OCI-LY7 (cell line): ENCODE measurements at regions not wholly inside any gene's neighbourhood (a gene's known extent, or its start where the extent isn't known, plus 50 kb on each side); places are given as distances from the start of the nearest gene placed in this dataset.

Source experiments
- BruUV-seq: library from RNA; stranded (reverse); fragments of 400-500 nt; replicated peaks from 2 replicates; lab custom pipeline; 2021; lab: Mats Ljungman, UMichigan
- CTCF ChIA-PET: fragments of 300-600 bp; sonication (Branson Sonifier 250); formaldehyde crosslinking; loops from one replicate; lab custom pipeline; 2022; ENCODE audit warnings: antibody characterized with exemption; ENCODE audit not compliant: unreplicated experiment; lab: Charles Lee
- POLR2A ChIA-PET: fragments of 300-600 bp; sonication (Branson Sonifier 250); formaldehyde crosslinking; loops from one replicate; lab custom pipeline; 2022; ENCODE audit warnings: antibody characterized with exemption; lab: Charles Lee
- DNase-seq: peaks from one replicate; pipeline ENCODE4 v3.0.0-alpha.2; 2015; ENCODE audit warnings: low spot score
- H2AFZ ChIP-seq: fragments of 200-600 bp; sonication (generic), shearing (Covaris generic); 2 replicates; pipeline ENCODE4 v1.6.1; 2014; ENCODE audit warnings: mild to moderate bottlenecking, antibody characterized with exemption, low read length, moderate library complexity
- H3K27ac ChIP-seq: fragments of 200-600 bp; sonication (generic); 2 replicates; pipeline ENCODE4 v1.5.1; 2014; ENCODE audit warnings: mixed run types, low read depth, mild to moderate bottlenecking, moderate library complexity, low read length, inconsistent platforms; ENCODE audit not compliant: poor library complexity, severe bottlenecking
- H3K36me3 ChIP-seq: fragments of 200-600 bp; sonication (generic); 2 replicates; pipeline ENCODE4 v1.6.1; 2014; ENCODE audit warnings: mild to moderate bottlenecking, antibody characterized with exemption, low read length, moderate library complexity, mixed read lengths; ENCODE audit not compliant: insufficient read depth
- H3K4me1 ChIP-seq: fragments of 200-600 bp; sonication (generic); 2 replicates; pipeline ENCODE4 v1.5.1; 2014; ENCODE audit warnings: mild to moderate bottlenecking, low read length; ENCODE audit not compliant: insufficient read depth, poor library complexity, severe bottlenecking
- H3K4me2 ChIP-seq: fragments of 200-600 bp; sonication (generic); 2 replicates; pipeline ENCODE4 v1.6.1; 2014; ENCODE audit warnings: mild to moderate bottlenecking, low read length
- H3K4me3 ChIP-seq: fragments of 200-600 bp; sonication (generic); 2 replicates; pipeline ENCODE4 v1.5.1; 2014; ENCODE audit warnings: mild to moderate bottlenecking, low read depth, low read length; ENCODE audit not compliant: poor library complexity, severe bottlenecking
- H3K79me2 ChIP-seq: fragments of 200-600 bp; sonication (generic); 2 replicates; pipeline ENCODE4 v1.6.1; 2016; ENCODE audit warnings: low read depth, mild to moderate bottlenecking, low read length, moderate library complexity, mixed read lengths; ENCODE audit not compliant: insufficient read depth
- H3K9me2 ChIP-seq: fragments of 200-600 bp; sonication (generic); 2 replicates; pipeline ENCODE4 v1.6.1; 2016; ENCODE audit warnings: mild to moderate bottlenecking, low read length, mixed read lengths; ENCODE audit not compliant: insufficient read depth
- H3K9me3 ChIP-seq: fragments of 200-600 bp; sonication (generic); 2 replicates; pipeline ENCODE4 v1.6.1; 2014; ENCODE audit warnings: mild to moderate bottlenecking, mixed run types, low read length, mixed read lengths
- H4K20me1 ChIP-seq: fragments of 200-600 bp; sonication (generic); 2 replicates; pipeline ENCODE4 v1.6.1; 2014; ENCODE audit warnings: mild to moderate bottlenecking, antibody characterized with exemption, low read length, moderate library complexity, mixed read lengths; ENCODE audit not compliant: insufficient read depth
- CTCF ChIP-seq: fragments of 200-600 bp; sonication (generic); conservative IDR thresholded peaks from 2 replicates; pipeline ENCODE4 v1.5.1; 2014; ENCODE audit warnings: mild to moderate bottlenecking, antibody characterized with exemption, low read length, moderate library complexity, mixed read lengths
- EZH2phosphoT487 ChIP-seq: fragments of 200-600 bp; sonication (generic); IDR thresholded peaks from 2 replicates; pipeline ENCODE4 v1.6.1; 2018; ENCODE audit warnings: low read depth, borderline replicate concordance, mild to moderate bottlenecking, mixed run types, antibody characterized with exemption, low read length, moderate library complexity, mixed read lengths
- intact Hi-C: fragments of 100-400 bp; cut with micrococcal nuclease; formaldehyde crosslinking; loops from one replicate; pipeline ENCODE4 v1.10.0; 2022; ENCODE audit not compliant: unreplicated experiment

- CTCF ChIA-PET: no interaction called here
- Histone ChIP-seq H3K4me3 (no peak overlapping the region), H3K4me2 (no peak overlapping the region), H2AFZ (no peak overlapping the region), H3K79me2 (no peaks in the 10 kb centered on the region), H3K4me1 (no peaks in the 10 kb centered on the region), H3K9me2 (no peaks in the 10 kb centered on the region), H3K9me3 (no peaks in the 10 kb centered on the region), H3K27ac (no peak overlapping the region), H4K20me1 (no peaks in the 10 kb centered on the region), H3K36me3 (no peaks in the 10 kb centered on the region)
- BruUV-seq: no TSS peak
- POLR2A ChIA-PET: no interaction called here
- DNase-seq: no peak
- no peak for TF ChIP-seq CTCF
- no peak for TF ChIP-seq EZH2phosphoT487
- intact Hi-C loops: no loop called here
These were observed 2618.3 kb upstream of the PCDH20 start for GRCh38 chr13:64033921-64034320.

DNA sequence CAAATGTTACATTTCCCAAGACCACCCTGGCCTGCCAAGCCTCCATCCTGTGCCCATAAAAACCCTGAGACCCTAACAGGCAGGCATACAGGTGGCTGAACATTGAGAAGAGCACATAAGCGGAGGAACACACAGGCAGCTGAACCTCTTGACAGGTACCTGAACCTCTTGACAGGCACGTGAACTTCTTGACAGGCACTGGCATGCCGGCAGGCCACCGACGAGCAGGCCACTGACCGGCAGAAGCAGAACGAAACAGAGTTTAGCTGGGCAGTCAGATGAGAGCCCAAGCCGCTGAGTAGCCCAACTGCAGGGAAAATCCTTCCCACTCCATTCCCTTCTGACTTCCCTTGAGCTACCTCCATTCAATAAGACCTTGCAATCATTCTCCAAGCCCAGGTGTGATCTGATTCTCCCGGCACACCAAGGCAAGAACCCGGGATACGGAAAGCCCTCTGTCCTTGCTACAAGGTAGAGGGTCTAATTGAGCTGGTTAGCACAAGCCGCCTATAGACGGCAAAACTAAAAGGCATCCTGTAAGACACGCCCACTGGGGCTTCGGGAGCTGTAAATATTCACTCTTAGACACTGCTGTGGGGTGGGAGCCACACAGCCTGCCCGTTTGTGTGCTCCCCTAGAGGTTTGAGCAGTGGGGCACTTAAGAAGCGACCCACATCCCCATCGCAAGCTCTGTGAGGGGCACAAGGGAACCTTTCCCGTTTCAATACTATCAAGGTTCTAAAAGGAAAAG is 2613.9 kb upstream of the PCDH20 start:
- TF ChIP-seq EZH2phosphoT487 (no peak), CTCF (no peak)
- Histone ChIP-seq H2AFZ (no peak overlapping the region), H3K4me1 (no peaks in the 10 kb centered on the region), H3K36me3 (no peaks in the 10 kb centered on the region), H4K20me1 (no peaks in the 10 kb centered on the region), H3K4me3 (no peak overlapping the region), H3K27ac (no peak overlapping the region), H3K9me3 (no peaks in the 10 kb centered on the region), H3K4me2 (no peak overlapping the region), H3K79me2 (no peaks in the 10 kb centered on the region), H3K9me2 (no peaks in the 10 kb centered on the region)
- DNase-seq: no peak
- CTCF ChIA-PET: no interaction called here
- no TSS peak for BruUV-seq
- POLR2A ChIA-PET: interaction anchor here (0.5 to 1.0 kb wide), 4 partner anchors 12 to 727 kb away, joined by 3 to 4 read pairs (median 4); no protein-coding TSS in a partner anchor
- intact Hi-C loops: no loop called here

DNA sequence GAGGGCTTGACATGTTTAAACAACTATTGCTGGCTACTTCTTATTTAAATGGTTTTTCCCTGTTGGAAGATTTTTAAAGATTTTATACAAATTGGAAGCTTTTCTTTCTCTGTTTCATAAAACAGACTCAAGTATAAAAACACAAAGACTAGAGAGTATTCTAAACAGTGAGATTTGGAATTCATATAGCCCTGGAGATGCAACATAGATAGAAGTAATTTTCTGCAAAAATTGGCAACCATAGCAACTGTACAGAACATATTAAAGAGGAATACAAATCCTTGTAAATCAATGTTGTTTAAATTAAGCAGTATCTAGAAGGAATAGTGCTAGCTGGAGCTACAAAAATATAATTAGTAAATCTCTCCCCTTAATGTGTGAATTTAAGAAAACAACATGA is 2612.9 kb upstream of the PCDH20 start:
- H3K36me3 ChIP-seq: no peaks in the 10 kb centered on the region
- H3K4me2 ChIP-seq: no peak overlapping the region
- no peak overlapping the region for H3K4me3 ChIP-seq
- H3K27ac ChIP-seq: no peak overlapping the region
- CTCF ChIA-PET: no interaction called here
- no peaks in the 10 kb centered on the region for H4K20me1 ChIP-seq
- BruUV-seq: no TSS peak
- H3K4me1 ChIP-seq: no peaks in the 10 kb centered on the region
- TF ChIP-seq EZH2phosphoT487 (no peak), CTCF (no peak)
- H3K9me3 ChIP-seq: no peaks in the 10 kb centered on the region
- intact Hi-C loops: no loop called here
- POLR2A ChIA-PET: interaction anchor here (1.0 kb wide), 1 partner anchor 12 kb away, joined by 4 read pairs; no protein-coding TSS in a partner anchor
- H3K9me2 ChIP-seq: no peaks in the 10 kb centered on the region
- H2AFZ ChIP-seq: no peak overlapping the region
- H3K79me2 ChIP-seq: no peaks in the 10 kb centered on the region
- DNase-seq: no peak
